GM04503 (cell line): ENCODE measurements at regions not wholly inside any gene's neighbourhood (a gene's known extent, or its start where the extent isn't known, plus 50 kb on each side); places are given as distances from the start of the nearest gene placed in this dataset.

Source experiments
- DNase-seq: peaks from one replicate; pipeline ENCODE4 v3.0.0-alpha.2; 2012; ENCODE audit warnings: low read depth

- no peak for DNase-seq
These were observed 56.0 kb upstream of the PIK3CG start for GRCh38 chr7:106808967-106809635.

DNA sequence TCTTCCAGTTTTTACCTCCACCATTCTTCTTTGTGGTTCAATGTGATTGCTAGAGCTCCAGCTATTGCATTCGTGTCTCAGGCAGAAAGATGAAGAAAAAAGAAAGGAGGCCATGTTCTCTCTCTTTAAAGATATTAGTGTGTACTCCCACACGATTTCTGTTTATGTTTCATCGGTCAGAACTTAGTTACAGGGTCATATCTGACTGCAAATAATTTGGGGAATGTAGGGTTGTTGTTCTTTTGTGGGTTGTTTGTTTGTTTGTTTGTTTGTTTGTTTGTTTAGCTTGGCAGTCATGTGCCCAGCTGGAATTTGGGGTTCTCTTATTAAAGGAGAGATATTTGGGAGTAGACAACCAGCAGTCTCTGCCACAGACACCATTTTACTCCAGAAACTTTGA is 53.6 kb upstream of the PIK3CG start:
- DNase-seq: no peak

DNA sequence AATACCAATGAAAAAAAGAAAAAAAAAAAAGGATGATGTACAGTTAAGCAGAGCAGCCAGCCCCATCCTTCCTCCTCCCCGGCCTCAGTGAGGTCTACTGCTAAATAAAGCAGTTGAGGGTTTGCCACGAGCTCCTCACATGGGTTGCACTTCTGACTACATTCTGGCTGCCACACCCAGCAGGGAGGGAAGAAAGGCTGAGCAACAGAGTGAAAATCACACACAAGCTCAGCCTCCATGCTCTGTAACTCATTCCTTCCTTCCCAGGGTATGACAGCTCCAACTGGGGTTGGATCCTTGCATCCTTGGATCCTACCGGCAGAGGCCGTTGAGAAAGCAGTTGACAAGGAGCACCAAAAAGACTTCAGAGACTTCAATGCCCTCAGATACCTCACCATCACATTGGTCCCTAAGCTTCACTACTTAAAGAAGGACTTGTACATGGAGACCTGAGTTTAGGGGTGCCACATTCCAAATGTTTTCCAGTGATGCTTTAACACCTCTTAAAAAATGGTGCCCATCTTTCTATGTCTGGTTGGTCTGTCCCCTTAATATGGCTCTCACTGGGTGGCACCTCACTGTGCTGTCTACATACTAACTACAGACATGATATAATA is 52.9 kb upstream of the PIK3CG start:
- no peak for DNase-seq

DNA sequence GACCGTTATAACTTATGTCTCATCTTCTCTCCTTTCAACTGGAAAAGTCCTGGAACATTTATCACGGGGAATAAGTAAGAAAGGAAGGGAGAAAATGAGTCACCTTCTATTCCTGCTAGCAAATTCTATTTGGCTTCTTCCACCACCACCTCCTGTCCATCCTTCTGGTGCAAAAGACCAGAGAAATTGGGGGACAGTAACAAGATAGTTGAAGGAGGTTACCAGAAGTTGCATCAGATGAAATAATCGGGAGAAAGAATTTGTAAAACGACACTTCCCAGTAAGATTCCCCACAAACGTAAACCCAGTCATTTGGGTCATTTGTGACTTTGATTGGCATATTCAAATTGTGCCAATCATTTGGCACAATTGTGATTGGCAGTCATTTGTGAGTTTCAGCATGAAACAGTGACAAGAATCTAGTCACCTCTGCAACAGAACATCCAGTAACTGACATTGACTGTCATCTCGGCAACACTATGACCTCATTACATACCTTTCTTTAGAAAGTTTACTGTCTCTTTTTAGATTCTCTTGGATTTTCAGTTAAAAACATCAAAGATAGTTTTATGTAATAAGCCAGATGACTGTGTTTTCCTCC is 51.3 kb upstream of the PIK3CG start:
- DNase-seq: no peak

GRCh38 chr7:106814887-106815286 is 50.2 kb upstream of the PIK3CG start:
- DNase-seq: no peak
